ENCODE measurements at regions not wholly inside any gene's neighbourhood (a gene's known extent, or its start where the extent isn't known, plus 50 kb on each side); places are given as distances from the start of the nearest gene placed in this dataset.

- Histone ChIP-seq H2BK15ac (ENCODE audit: low read length) (no peak overlapping the region), H2AFZ (ENCODE audit: low read length) (no peak overlapping the region), H3K36me3 (ENCODE audit: control insufficient read depth in 2 of 4, insufficient read depth in 4 of 4, low read length in 3 of 4) (no peaks in the 10 kb centered on the region), H3K79me2 (ENCODE audit: control insufficient read depth in 1 of 2, insufficient read depth in 2 of 2, low read length in 2 of 2) (no peaks in the 10 kb centered on the region), H3K18ac (ENCODE audit: extremely low read depth, low read length) (no peak overlapping the region), H3K9me3 (ENCODE audit: insufficient read depth in 2 of 2, low read depth in 1 of 2, low read length in 1 of 2) (no peaks in the 10 kb centered on the region), H4K91ac (replicated peaks; ENCODE audit: insufficient read length, low read length) (no peak overlapping the region), H3K9ac (replicated peaks in 1 of 4; ENCODE audit: extremely low read depth in 1 of 4, low read depth in 3 of 4, low read length in 3 of 4) (no peak overlapping the region), H3K4ac (replicated peaks; ENCODE audit: insufficient read length, low read depth, low read length) (no peak overlapping the region), H3K56ac (replicated peaks; ENCODE audit: insufficient read length, low read depth, low read length) (no peak overlapping the region), H3K27me3 (replicated peaks in 1 of 4; ENCODE audit: control insufficient read depth in 3 of 4, extremely low read depth in 1 of 4, insufficient read depth in 3 of 4, low read length in 3 of 4) (no peaks in the 10 kb centered on the region), H3K4me2 (ENCODE audit: insufficient read depth in 1 of 2, low read depth in 2 of 2, low read length in 2 of 2) (no peak overlapping the region), H2BK20ac (ENCODE audit: low read length) (no peak overlapping the region), H3K23me2 (ENCODE audit: low read depth, low read length) (no peaks in the 10 kb centered on the region), H2BK120ac (replicated peaks; ENCODE audit: low read depth, low read length) (no peak overlapping the region), H3K23ac (ENCODE audit: insufficient read length) (no peak overlapping the region), H2BK5ac (ENCODE audit: low read depth, low read length) (no peak overlapping the region), H3K4me1 (replicated peaks in 1 of 4; ENCODE audit: control insufficient read depth in 3 of 4, insufficient read depth in 4 of 4, low read length in 3 of 4) (no peaks in the 10 kb centered on the region), H3K14ac (ENCODE audit: insufficient read length) (no peak overlapping the region), H3K4me3 (ENCODE audit: extremely low read depth in 1 of 4, insufficient read depth in 2 of 4, low read depth in 3 of 4, low read length in 4 of 4) (no peak overlapping the region), H3K27ac (ENCODE audit: low read depth, low read length) (no peak overlapping the region), H4K20me1 (replicated peaks in 1 of 2; ENCODE audit: control insufficient read depth in 1 of 2, insufficient read depth in 2 of 2, low read length in 2 of 2) (no peaks in the 10 kb centered on the region), H2AK5ac (ENCODE audit: low read depth, low read length) (no peak overlapping the region), H3K79me1 (ENCODE audit: low read depth, low read length) (no peaks in the 10 kb centered on the region), H2BK12ac (ENCODE audit: low read depth, low read length) (no peak overlapping the region), H4K5ac (ENCODE audit: insufficient read length, low read depth, low read length) (no peak overlapping the region), H4K8ac (ENCODE audit: extremely low read depth, insufficient read depth, low read length) (no peak overlapping the region)
- TF ChIP-seq USF2 (IDR thresholded peaks at IDR 0.05; ENCODE audit: low read length) (no peak), POLR2A (IDR thresholded peaks at IDR 0.05; ENCODE audit: control extremely low read depth in 1 of 2, low read depth in 2 of 2, low read length in 2 of 2) (no peak), CTBP2 (IDR thresholded peaks at IDR 0.05; ENCODE audit: borderline replicate concordance, insufficient read depth, insufficient read length, low read length) (no peak), TCF12 (IDR thresholded peaks at IDR 0.05; ENCODE audit: low read depth, low read length) (no peak), HDAC6 (IDR thresholded peaks at IDR 0.05; ENCODE audit: low read depth, low read length) (no peak), RBBP5 (IDR thresholded peaks at IDR 0.05; ENCODE audit: borderline replicate concordance, low read depth, low read length) (no peak), TAF1 (IDR thresholded peaks at IDR 0.05; ENCODE audit: low read depth, low read length) (no peak), ASH2L (IDR thresholded peaks at IDR 0.05; ENCODE audit: low read length) (no peak)
- DNase-seq (ENCODE audit: low read depth in 1 of 2, low spot score in 2 of 2): no peak
- WGBS, 2 experiments (ENCODE audit: extremely low coverage in 1 of 2, insufficient coverage in 1 of 2, insufficient read length in 1 of 2, insufficient replicate concordance in 2 of 2, low coverage in 1 of 2, low lambda C conversion rate in 2 of 2, missing lambda C conversion rate in 1 of 2): 90% methylated on average over 4 of the region's 4 CpGs; no CpG with 5 or more reads in 1 of the 2 experiments
- POLR2A ChIA-PET (ENCODE audit: partially characterized antibody): no interaction called here
- CTCF ChIA-PET (ENCODE audit: partially characterized antibody): interaction anchor here (0.7 kb wide), 1 partner anchor 238 kb away, joined by 3 read pairs; no protein-coding TSS in a partner anchor
- no peak for FAIRE-seq
These were observed 415.5 kb upstream of the FAT1 start for GRCh38 chr4:187139141-187139540.

Data from H1 (cell line).